Mucosa of rectum (tissue), 2 donors: ENCODE measurements at regions not wholly inside any gene's neighbourhood (a gene's known extent, or its start where the extent isn't known, plus 50 kb on each side); places are given as distances from the start of the nearest gene placed in this dataset.
"Not testable (repeated sequence)": the region's sequence is repeated elsewhere in the genome, so short reads cannot be mapped to it uniquely, and the experiment has no call there.

Source experiments
- H3K27ac ChIP-seq, 2 donors: one replicate each; pipeline ENCODE4 v1.7.0; 2013; ENCODE audit warnings: inconsistent platforms in 2 of 2, low read depth in 2 of 2, low read length in 2 of 2
- H3K27me3 ChIP-seq, 2 donors: one replicate each; pipeline ENCODE4 v1.7.0; 2013; ENCODE audit warnings: low read length in 2 of 2; ENCODE audit not compliant: control insufficient read depth in 2 of 2, insufficient read depth in 2 of 2
- H3K36me3 ChIP-seq, 2 donors: one replicate each; pipeline ENCODE4 v1.7.0; 2013; ENCODE audit warnings: low read length in 2 of 2; ENCODE audit not compliant: control insufficient read depth in 2 of 2, insufficient read depth in 2 of 2
- H3K4me1 ChIP-seq, 2 donors: one replicate each; pipeline ENCODE4 v1.7.0; 2013; ENCODE audit warnings: low read length in 2 of 2, mild to moderate bottlenecking in 1 of 2; ENCODE audit not compliant: control insufficient read depth in 2 of 2, insufficient read depth in 2 of 2
- H3K4me3 ChIP-seq, 2 donors: one replicate each; pipeline ENCODE4 v1.7.0; 2013; ENCODE audit warnings: low read length in 2 of 2
- H3K9ac ChIP-seq, 2 donors: one replicate each; pipeline ENCODE4 v1.7.0; 2013; ENCODE audit warnings: low read length in 2 of 2, low read depth in 1 of 2, mild to moderate bottlenecking in 1 of 2
- H3K9me3 ChIP-seq, 2 donors: one replicate each; pipeline ENCODE4 v1.7.0; 2013; ENCODE audit warnings: low read length in 2 of 2; ENCODE audit not compliant: control insufficient read depth in 2 of 2
- donor health status: healthy.
- donor health status: Normal muscosa, but diverticular disease.

DNA sequence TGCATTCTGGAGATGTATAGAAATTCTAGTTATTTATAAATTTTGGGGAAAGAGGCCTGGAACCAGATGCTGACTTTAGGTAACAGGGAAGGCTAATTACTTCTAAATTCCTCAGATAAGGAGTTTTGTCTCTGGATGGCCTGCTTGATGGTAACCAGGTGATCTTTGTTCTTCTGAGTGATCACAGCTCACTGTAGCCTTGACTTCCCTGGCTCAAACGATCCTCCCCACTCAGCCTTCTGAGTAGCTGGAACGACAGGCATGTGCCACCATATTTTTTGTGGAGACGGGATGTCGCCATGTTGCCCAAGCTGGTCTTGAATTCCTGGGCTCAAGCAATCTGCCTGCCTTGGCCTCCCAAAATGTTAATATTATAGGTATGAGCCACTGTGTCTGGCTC lies 54.4 kb upstream of the MSH6 start:
- Histone ChIP-seq H3K36me3 (no peaks in the 10 kb centered on the region), H3K27me3 (no peaks in the 10 kb centered on the region), H3K4me1 (no peaks in the 10 kb centered on the region), H3K9ac (no peak overlapping the region), H3K9me3 (no peaks in the 10 kb centered on the region), H3K27ac (no peak overlapping the region), H3K4me3 (no peak overlapping the region)

DNA sequence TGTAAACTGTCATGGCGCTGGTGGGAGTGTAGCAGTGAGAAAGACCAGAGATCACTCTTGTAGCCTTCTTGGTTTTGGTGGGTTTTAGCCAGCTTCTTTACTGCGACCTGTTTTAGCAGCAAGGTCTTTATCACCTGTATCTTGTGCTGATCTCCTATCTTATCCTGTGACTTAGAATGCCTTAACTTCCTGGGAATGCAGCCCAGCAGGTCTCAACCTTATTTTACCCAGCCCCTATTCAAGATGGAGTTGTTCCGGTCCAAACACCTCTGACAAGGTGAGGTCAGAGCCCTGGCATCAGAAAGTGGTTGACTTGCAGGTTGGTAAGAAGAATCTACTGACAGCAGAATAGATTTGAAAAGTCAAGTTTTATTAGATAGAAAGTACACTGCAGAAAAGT lies 55.0 kb upstream of the MSH6 start:
- no peak overlapping the region for H3K27ac ChIP-seq
- H3K9me3 ChIP-seq, result no peaks in the 10 kb centered on the region
- H3K27me3 ChIP-seq, result no peaks in the 10 kb centered on the region
- no peak overlapping the region for H3K4me3 ChIP-seq
- no peaks in the 10 kb centered on the region for H3K4me1 ChIP-seq
- no peak overlapping the region for H3K9ac ChIP-seq
- H3K36me3 ChIP-seq, result no peaks in the 10 kb centered on the region

DNA sequence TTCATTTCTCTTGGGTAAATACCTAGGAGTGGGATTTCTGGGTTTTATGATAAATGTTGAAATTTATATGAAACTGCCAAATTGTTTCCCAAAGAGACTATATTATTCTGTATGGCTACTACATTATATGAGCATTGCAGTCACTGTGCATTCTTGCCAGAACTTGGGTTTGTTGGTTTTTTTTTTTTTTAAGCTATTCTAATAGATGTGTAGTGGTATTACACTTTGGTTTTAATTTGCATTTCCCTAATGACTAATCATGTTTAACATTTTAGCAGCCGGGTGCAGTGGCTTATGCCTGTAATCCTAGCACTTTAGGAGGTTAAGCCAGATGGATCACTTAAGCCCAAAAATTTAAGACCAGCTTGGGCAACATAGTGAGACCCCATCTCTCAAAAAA lies 56.0 kb upstream of the MSH6 start:
- not testable (repeated sequence) for H3K4me3 ChIP-seq, H3K27me3 ChIP-seq, H3K27ac ChIP-seq, H3K36me3 ChIP-seq, H3K9me3 ChIP-seq, H3K4me1 ChIP-seq, H3K9ac ChIP-seq

DNA sequence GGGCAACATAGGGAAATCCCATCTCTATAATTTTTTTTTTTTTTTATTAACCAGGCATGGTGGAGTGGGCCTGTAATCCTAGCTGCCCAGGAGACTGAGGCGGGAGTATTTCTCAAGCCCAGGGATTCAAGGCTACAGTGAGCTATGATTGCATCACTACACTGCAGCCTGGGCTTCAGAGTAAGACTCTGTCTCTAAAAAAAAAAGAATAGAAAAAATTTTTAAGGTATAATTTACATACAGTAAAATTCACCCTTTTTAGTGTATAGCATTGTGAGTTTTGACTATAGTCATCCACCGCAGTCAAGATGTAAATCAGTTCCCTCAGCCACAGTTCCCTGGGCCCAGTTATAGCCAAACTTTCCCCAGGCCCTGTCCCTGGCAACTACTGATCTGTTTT lies 57.1 kb upstream of the MSH6 start:
- no peaks in the 10 kb centered on the region for H3K27me3 ChIP-seq
- H3K4me3 ChIP-seq, result no peak overlapping the region
- H3K4me1 ChIP-seq, result no peaks in the 10 kb centered on the region

DNA sequence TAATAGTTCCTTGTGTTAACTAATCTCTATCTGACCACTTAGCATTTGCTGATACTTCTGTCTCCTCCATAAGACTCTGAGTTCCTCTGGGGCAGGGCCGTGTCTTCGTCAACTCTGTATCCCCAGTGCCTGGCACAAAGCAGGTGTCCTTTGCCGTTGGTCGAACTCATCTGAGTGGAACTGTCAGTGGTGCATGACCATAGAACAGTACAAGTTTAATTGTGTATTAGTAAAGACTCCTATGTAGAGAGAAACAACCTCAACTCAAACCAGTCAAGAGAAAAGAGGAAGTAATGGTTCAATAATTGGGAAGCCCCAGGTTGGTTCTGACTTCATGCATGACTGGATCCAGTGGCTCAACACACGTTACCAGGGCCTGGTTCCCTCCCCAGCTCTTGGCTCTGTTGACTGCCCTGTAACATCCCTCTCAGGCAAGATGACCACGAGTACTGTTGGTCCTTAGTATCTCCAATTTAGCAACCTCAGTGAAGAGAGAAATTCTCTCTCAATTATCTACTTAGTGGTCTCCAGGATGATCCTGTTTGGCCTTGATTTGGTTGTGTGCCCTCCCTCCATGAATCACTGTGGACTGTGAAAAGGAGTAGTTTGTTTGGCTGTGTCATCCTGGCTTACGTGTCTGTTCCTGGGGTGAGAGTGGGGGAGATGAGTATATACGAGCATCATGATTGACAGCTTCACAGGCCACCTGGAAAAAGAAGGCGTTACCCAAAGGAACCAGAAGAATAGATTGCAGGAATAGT lies 58.5 kb upstream of the MSH6 start:
- Histone ChIP-seq H3K9me3 (no peaks in the 10 kb centered on the region), H3K27ac (no peak overlapping the region), H3K27me3 (no peaks in the 10 kb centered on the region), H3K4me3 (no peak overlapping the region), H3K9ac (no peak overlapping the region), H3K36me3 (no peaks in the 10 kb centered on the region), H3K4me1 (no peaks in the 10 kb centered on the region)

More for the DNA sequence above, 57.1 kb upstream of the MSH6 start:
- Histone ChIP-seq H3K36me3 (no peaks in the 10 kb centered on the region), H3K27ac (no peak overlapping the region), H3K9ac (no peak overlapping the region), H3K9me3 (no peaks in the 10 kb centered on the region)

DNA sequence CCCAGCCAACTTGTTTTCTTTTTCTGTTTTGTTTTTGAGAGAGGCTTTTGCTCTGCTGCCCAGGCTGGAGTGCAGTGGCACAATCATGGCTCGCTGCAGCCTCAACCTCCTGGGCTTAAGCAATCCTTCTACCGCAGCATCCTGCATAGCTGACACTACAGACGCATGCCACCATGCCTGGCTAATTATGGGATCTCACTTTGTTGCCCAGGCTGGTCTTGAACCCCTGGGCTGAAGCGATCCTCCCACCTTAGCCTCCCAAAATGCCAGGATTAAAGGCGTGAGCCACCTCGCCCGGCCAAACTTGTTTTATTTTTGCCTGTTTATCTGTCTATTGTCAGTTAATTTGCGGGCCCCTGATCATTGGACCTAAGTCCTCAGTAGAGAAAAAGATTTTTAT lies 61.6 kb upstream of the MSH6 start:
- H3K9ac ChIP-seq, result no peak overlapping the region
- no peak overlapping the region for H3K4me3 ChIP-seq
- H3K36me3 ChIP-seq, result no peaks in the 10 kb centered on the region
- no peaks in the 10 kb centered on the region for H3K27me3 ChIP-seq
- H3K27ac ChIP-seq, result no peak overlapping the region
- H3K9me3 ChIP-seq, result no peaks in the 10 kb centered on the region
- no peaks in the 10 kb centered on the region for H3K4me1 ChIP-seq

DNA sequence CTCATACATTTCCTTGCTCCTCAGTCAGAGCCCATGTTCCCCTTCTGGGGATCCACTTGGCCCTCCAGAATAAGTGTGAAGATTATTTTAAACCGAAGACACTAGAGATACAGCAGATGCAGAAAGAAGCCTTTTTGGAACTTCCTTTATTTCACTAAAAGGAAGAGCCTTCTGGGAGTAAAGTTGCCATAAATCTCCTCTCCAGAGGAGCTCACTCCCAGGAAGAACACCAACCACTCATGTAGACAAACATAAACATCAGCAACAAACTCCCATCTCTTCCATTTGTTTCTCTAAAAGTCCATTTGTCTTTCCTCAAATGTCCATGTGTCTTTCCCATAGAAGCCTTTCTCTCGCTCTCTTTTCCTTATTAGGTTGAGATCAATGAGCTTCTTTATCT lies 62.4 kb upstream of the MSH6 start:
- H3K9me3 ChIP-seq, result no peaks in the 10 kb centered on the region
- H3K4me1 ChIP-seq, result no peaks in the 10 kb centered on the region
- H3K27me3 ChIP-seq, result no peaks in the 10 kb centered on the region
- H3K36me3 ChIP-seq, result no peaks in the 10 kb centered on the region
- no peak overlapping the region for H3K9ac ChIP-seq
- no peak overlapping the region for H3K4me3 ChIP-seq
- H3K27ac ChIP-seq, result no peak overlapping the region

DNA sequence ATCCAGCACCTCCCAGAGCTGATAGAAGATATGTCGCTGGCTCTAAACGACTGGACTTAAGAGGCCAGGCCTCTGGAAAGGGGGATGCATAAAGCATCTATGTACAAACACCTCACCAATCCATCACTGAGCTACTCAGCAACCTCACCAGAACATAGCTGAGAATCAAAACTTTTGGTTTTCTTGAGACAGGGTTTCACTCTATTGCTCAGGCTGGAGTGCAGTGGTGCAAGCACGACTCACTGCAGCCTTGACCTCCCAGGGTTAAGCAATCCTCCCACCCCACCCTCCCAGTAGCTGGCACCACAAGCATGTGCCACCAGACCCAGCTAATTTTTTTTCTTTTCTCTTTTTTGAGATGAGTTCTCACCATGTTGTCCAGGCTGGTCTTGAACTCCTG lies 62.9 kb upstream of the MSH6 start:
- no peak overlapping the region for H3K27ac ChIP-seq
- H3K27me3 ChIP-seq, result no peaks in the 10 kb centered on the region
- no peaks in the 10 kb centered on the region for H3K9me3 ChIP-seq

DNA sequence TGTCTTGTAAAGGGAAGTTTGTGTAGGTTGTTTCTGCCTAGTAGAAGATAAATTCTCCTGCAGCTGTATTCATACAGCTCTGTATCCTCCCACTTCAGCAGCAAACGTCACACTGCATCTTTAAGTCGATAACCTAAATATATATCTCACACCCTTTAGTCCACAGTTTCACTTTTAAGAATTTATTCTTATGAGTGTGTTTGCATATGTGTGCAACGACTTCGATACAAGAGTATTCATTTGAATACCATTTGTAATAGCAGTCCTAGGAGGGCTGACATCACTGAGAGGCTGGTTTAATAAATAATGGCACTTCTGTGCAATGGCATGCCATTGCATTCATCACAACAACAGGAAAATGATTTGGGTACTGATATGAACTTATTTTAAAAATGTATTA lies 63.8 kb upstream of the MSH6 start:
- Histone ChIP-seq H3K9ac (no peak overlapping the region), H3K27ac (no peak overlapping the region), H3K9me3 (no peaks in the 10 kb centered on the region)

More for the DNA sequence above, 62.9 kb upstream of the MSH6 start:
- Histone ChIP-seq H3K9ac (no peak overlapping the region), H3K4me1 (no peaks in the 10 kb centered on the region), H3K4me3 (no peak overlapping the region), H3K36me3 (no peaks in the 10 kb centered on the region)

DNA sequence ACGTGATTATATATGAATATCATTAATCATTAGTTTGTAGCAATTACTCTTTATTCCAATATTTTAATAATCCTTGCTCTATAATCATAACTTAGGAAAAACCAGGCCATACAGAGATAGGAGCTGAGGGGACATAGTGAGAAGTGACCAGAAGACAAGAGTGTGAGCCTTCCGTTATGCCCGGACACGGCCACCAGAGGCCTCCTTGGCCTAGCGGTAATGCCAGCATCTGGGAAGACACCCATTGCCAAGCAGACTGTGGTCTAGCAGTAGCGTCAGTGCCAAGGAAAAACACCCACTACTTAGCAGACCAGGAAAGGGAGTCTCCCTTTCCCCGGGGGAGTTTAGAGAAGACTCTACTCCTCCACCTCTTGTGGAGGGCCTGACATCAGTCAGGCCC lies 66.6 kb upstream of the MSH6 start:
- not testable (repeated sequence) for H3K9ac ChIP-seq, H3K27me3 ChIP-seq, H3K36me3 ChIP-seq, H3K27ac ChIP-seq, H3K9me3 ChIP-seq, H3K4me1 ChIP-seq, H3K4me3 ChIP-seq

More for the DNA sequence above, 63.8 kb upstream of the MSH6 start:
- Histone ChIP-seq H3K36me3 (no peaks in the 10 kb centered on the region), H3K27me3 (no peaks in the 10 kb centered on the region), H3K4me1 (no peaks in the 10 kb centered on the region), H3K4me3 (no peak overlapping the region)

DNA sequence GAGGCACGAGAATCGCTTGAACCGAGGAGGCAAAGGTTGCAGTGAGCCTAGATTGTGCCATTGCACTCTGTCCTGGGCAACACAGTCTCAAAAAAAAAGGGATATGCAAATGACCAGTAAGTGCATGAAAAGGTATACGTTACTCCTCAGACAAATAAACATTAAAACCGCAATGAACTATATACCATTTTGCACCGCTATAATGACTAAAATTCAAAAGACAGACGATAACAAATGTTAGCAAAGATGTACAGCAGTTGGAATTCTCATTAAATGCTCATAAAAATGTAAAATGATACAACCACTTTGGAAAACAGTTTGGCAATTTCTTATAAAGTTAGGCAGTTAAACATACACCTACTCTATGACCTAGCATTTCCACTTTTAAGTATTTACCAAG lies 67.4 kb upstream of the MSH6 start:
- Histone ChIP-seq H3K27me3 (no peaks in the 10 kb centered on the region), H3K27ac (no peak overlapping the region), H3K9ac (no peak overlapping the region), H3K4me1 (no peaks in the 10 kb centered on the region), H3K9me3 (no peaks in the 10 kb centered on the region), H3K4me3 (no peak overlapping the region), H3K36me3 (no peaks in the 10 kb centered on the region)
